GM23338 (cell line): ENCODE measurements at regions not wholly inside any gene's neighbourhood (a gene's known extent, or its start where the extent isn't known, plus 50 kb on each side); places are given as distances from the start of the nearest gene placed in this dataset.

Experiments
- CREB1 ChIP-seq: fragments of 250-450 bp; sonication (Bioruptor Pico); IDR thresholded peaks from 2 replicates; pipeline ENCODE4 v1.5.0; 2020; ENCODE audit warnings: low read depth, mild to moderate bottlenecking, moderate library complexity
- CTCF ChIP-seq, 2 experiments: fragments of 200-600 bp in 1 of 2; sonication (generic) in 1 of 2; conservative IDR thresholded peaks; 2 replicates each; pipeline versions ENCODE4 v1.5.1 to v1.6.1; 2016 to 2017; ENCODE audit warnings: antibody characterized with exemption in 2 of 2, low read depth in 2 of 2, mild to moderate bottlenecking in 2 of 2, moderate library complexity in 1 of 2
- EZH2 ChIP-seq: fragments of 200-600 bp; sonication (generic); IDR thresholded peaks from one replicate; pipeline ENCODE4 v1.8.0; 2017; ENCODE audit warnings: antibody characterized with exemption, mild to moderate bottlenecking, low read depth; ENCODE audit not compliant: unreplicated experiment
- EZH2phosphoT487 ChIP-seq: fragments of 200-600 bp; sonication (generic); IDR thresholded peaks from one replicate; pipeline ENCODE4 v1.8.1; 2018; ENCODE audit warnings: antibody characterized with exemption; ENCODE audit not compliant: unreplicated experiment
- JUNB ChIP-seq: IDR thresholded peaks from one replicate; pipeline ENCODE4 v1.6.1; 2016; ENCODE audit warnings: antibody characterized with exemption; ENCODE audit not compliant: unreplicated experiment
- POLR2AphosphoS5 ChIP-seq: IDR thresholded peaks from 2 replicates; pipeline ENCODE4 v1.6.1; 2016; ENCODE audit warnings: antibody characterized with exemption, low read depth
- STAT1 ChIP-seq: IDR thresholded peaks from one replicate; pipeline ENCODE4 v1.6.1; 2016; ENCODE audit warnings: antibody characterized with exemption; ENCODE audit not compliant: unreplicated experiment
- TF ChIP-seq, protein P1 (sequence below): IDR thresholded peaks from one replicate; pipeline ENCODE4 v1.6.1; 2018; ENCODE audit warnings: antibody characterized with exemption; ENCODE audit not compliant: unreplicated experiment

DNA sequence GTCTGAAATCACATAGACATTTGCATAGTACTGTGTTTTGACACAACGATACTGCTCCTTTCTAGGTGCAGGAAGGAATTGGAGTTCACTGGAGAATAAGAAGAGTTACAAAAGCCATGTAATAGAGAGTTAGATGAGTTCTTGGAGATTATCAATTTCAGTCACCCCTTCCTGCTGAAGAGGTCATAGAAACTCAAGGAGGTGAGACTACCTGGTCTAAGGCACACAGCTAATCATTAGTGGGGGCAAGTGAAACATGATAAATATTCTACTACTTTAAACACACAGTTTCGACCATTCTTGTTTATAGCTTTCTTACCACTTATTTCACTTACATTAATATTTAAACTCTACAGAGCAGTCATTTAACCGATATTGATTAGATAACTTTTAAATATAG lies 286.9 kb upstream of the NXPH2 start:
- TF ChIP-seq CTCF (conservative IDR thresholded peaks at IDR 0.05; ENCODE audit: low read depth in 2 of 2) (no peak), EZH2 (no peak), STAT1 (no peak), POLR2AphosphoS5 (no peak), EZH2phosphoT487 (no peak), CREB1 (CRISPR knock-in tag) (no peak), JUNB (no peak)
- TF ChIP-seq, protein P1, sequence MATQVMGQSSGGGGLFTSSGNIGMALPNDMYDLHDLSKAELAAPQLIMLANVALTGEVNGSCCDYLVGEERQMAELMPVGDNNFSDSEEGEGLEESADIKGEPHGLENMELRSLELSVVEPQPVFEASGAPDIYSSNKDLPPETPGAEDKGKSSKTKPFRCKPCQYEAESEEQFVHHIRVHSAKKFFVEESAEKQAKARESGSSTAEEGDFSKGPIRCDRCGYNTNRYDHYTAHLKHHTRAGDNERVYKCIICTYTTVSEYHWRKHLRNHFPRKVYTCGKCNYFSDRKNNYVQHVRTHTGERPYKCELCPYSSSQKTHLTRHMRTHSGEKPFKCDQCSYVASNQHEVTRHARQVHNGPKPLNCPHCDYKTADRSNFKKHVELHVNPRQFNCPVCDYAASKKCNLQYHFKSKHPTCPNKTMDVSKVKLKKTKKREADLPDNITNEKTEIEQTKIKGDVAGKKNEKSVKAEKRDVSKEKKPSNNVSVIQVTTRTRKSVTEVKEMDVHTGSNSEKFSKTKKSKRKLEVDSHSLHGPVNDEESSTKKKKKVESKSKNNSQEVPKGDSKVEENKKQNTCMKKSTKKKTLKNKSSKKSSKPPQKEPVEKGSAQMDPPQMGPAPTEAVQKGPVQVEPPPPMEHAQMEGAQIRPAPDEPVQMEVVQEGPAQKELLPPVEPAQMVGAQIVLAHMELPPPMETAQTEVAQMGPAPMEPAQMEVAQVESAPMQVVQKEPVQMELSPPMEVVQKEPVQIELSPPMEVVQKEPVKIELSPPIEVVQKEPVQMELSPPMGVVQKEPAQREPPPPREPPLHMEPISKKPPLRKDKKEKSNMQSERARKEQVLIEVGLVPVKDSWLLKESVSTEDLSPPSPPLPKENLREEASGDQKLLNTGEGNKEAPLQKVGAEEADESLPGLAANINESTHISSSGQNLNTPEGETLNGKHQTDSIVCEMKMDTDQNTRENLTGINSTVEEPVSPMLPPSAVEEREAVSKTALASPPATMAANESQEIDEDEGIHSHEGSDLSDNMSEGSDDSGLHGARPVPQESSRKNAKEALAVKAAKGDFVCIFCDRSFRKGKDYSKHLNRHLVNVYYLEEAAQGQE, result no peak
